ENCODE measurements at regions not wholly inside any gene's neighbourhood (a gene's known extent, or its start where the extent isn't known, plus 50 kb on each side); places are given as distances from the start of the nearest gene placed in this dataset.
"Not testable (repeated sequence)": the region's sequence is repeated elsewhere in the genome, so short reads cannot be mapped to it uniquely, and the experiment has no call there.

DNA sequence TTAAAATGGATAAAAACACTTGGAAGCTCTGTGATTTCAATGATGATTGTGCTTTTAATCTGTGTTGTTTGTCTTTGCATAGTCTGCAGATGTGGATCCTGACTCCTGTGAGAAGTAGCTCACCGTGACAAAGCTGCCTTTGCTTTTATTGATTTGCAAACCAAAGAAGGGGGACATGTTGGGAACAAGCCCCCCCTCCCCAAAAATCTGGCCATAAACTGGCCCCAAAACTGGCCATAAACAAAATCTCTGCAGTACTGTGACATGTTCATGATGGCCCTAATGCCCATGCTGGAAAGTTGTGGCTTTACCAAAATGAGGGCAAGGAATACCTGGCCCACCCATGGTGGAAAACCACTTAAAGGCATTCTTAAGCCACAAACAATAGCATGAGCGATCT lies 202.4 kb downstream of the YTHDC2 start:
- POLR2A ChIA-PET, CTCF ChIA-PET: not testable (repeated sequence)

- ChIA-PET CTCF (no interaction called here), POLR2A (no interaction called here)
Measured at GRCh38 chr5:113719549-113719948, 206.1 kb downstream of the YTHDC2 start.

DNA sequence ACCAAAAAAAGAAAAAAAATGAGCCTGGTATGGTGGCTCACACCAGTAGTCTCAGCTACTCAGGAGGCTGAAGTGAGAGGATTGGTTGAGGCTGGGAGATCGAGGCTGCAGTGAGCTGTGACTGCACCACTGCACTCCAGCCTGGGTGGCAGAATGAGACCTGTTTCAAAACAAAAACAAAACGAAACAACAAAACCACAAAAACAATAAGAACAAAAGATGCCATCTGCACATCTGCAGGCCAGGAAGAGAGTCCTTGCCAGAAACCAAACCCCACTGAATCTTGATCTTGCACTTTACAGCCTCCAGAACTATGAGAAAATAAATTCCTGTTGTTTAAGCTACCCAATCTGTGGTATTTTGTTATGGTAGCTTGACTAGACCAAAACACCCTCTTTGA lies 207.7 kb downstream of the YTHDC2 start:
- CTCF ChIA-PET: no interaction called here
- POLR2A ChIA-PET: no interaction called here

- ChIA-PET POLR2A (no interaction called here), CTCF (no interaction called here)
Measured at GRCh38 chr5:113723021-113723420, 209.5 kb downstream of the YTHDC2 start.

DNA sequence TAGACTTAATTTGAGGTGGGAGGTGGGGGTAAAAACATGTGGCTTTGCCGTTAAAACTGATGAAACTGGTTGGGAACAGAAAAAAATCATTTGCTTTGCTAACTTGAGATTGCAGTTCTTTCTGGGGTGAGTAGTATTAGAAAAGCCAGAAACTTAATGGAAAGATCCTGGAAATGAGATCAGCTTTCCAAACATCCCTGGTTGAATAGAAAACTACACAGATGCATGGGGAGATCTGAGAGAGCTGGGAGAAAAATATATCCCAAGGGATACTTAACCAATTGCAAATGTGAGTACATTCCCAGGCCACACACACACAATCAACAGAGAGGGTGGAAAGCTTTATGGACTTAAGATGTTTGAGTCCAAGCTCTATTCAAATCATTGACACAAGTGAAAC lies 222.3 kb downstream of the YTHDC2 start:
- CTCF ChIA-PET: no interaction called here
- POLR2A ChIA-PET: no interaction called here

- CTCF ChIA-PET: no interaction called here
- POLR2A ChIA-PET: no interaction called here
Measured at GRCh38 chr5:113742176-113742575, 228.7 kb downstream of the YTHDC2 start.

DNA sequence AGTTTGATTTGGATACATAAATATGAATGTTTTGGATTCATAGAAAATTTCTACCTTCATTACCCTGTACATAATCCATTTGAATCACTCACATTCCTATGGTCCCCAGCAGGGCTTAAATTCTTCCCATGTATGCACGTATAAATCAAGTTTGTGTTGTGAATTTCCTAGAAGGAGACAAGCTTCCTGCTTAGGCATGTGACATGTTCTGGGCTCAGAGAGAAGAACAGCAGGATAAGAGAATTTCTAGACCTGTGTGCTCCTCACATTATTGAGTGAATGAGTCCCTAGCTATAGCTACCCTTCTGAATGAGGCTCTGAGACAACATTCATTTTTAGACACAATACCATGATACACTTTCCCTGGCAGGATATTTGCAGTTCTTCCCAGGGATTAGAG lies 229.1 kb downstream of the YTHDC2 start:
- POLR2A ChIA-PET: no interaction called here
- CTCF ChIA-PET: no interaction called here

DNA sequence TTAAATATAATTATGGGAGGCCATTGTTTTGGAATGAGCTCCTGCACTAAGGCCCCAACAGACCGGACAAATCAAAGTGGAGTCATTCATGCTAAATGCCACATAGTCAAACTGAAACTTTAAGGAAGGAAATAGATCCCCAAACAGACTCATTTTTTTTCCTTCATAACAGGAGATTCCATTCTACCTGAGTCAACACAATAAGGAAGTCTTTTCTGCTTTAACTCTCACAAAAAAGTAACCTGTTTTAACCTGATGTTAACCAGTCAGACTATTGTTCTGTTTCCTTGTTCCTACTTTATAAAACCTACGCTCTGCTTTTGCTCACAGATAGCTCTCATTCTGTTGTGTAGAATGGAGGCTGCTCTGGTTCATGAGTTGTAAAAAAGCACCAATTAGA lies 234.9 kb downstream of the YTHDC2 start:
- ChIA-PET CTCF (no interaction called here), POLR2A (no interaction called here)

GRCh38 chr5:113749334-113749733 lies 235.8 kb downstream of the YTHDC2 start:
- POLR2A ChIA-PET: no interaction called here
- CTCF ChIA-PET: no interaction called here

DNA sequence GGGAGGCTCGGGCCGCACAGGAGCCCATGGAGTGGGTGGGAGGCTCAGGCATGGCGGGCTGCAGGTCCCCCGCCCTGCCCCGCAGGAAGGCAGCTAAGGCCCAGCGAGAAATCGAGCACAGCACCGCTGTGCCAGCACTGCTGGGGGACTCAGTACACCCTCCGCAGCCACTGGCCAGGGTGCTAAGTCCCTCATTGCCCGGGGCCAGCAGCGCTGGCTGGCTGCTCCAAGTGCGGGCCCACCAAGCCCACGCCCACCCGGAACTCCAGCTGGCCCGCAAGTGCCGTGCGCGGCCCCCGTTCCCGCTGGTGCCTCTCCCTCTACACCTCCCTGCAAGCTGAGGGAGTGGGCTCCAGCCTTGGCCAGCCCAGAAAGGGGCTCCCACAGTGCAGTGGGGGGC lies 239.7 kb downstream of the YTHDC2 start:
- POLR2A ChIA-PET, CTCF ChIA-PET: not testable (repeated sequence)

- CTCF ChIA-PET: no interaction called here
- POLR2A ChIA-PET: no interaction called here
Measured at GRCh38 chr5:113755516-113755915, 242.0 kb downstream of the YTHDC2 start.

GRCh38 chr5:113757508-113757907 lies 244.0 kb downstream of the YTHDC2 start:
- POLR2A ChIA-PET: no interaction called here
- CTCF ChIA-PET: no interaction called here

- ChIA-PET CTCF (no interaction called here), POLR2A (no interaction called here)
Measured at GRCh38 chr5:113759505-113759904, 246.0 kb downstream of the YTHDC2 start.

DNA sequence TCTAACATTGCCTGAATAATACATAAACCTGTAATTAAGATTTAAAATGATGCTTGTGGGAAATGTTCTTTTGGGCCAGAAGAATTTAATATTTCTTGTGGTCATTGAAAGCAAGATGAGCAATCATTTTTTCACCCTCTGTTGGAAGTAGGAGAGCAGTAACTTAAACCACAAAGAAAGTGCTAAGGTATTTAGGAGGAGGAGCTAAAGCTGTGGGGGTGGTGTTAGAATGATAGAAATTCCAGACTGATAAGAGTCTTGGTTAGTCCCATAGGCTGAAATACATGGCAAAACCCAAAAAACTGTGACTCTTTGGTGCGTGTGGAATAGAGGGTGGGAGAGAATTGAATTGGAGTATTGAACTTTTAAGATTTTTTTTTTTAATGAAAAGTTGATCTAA lies 247.0 kb downstream of the YTHDC2 start:
- POLR2A ChIA-PET: no interaction called here

DNA sequence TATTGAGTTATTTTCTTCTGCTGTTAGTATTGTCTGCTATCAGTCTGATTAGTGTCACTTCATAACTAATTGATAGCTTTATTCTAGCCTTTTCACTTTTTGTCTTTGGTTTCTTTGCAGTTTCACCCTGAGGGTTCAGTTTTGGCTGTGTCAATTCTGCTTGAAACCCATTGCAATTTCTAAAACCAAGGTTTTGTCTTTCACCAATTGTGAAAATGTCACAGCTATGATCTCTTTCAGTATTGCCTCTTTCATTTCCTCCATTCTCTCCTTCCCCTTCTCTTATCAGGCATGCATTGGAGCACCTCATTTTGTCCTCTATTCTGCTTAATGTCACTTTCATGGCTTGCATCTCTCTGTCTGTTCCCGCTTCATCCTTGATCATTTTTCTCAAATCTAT lies 248.1 kb downstream of the YTHDC2 start:
- POLR2A ChIA-PET: no interaction called here
- CTCF ChIA-PET: no interaction called here

More for the DNA sequence above, 247.0 kb downstream of the YTHDC2 start:
- CTCF ChIA-PET: no interaction called here

- ChIA-PET CTCF (no interaction called here), POLR2A (no interaction called here)
Measured at GRCh38 chr5:113764382-113764781, 250.9 kb downstream of the YTHDC2 start.

- POLR2A ChIA-PET, CTCF ChIA-PET: not testable (repeated sequence)
Measured at GRCh38 chr5:113766827-113767226, 253.3 kb downstream of the YTHDC2 start.

DNA sequence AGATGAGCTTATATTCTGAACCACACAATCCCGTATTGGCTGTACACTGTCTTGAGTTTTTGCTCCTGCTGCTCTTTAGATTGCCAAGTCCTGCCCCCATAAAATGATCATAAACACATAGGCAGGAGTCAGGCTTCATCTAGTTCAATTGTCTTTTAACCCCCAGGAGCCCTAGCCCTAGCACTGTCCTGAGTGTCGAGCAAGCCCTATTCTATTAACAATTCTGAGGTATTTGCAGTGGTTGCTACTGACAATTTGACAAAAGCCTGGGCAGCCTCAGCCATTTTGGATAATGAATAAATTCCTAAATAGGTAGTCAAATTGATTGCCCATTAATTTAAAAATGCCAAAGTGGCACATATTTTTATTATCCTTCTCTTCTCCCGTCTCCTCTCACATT lies 257.2 kb downstream of the YTHDC2 start:
- POLR2A ChIA-PET: no interaction called here
- CTCF ChIA-PET: no interaction called here

DNA sequence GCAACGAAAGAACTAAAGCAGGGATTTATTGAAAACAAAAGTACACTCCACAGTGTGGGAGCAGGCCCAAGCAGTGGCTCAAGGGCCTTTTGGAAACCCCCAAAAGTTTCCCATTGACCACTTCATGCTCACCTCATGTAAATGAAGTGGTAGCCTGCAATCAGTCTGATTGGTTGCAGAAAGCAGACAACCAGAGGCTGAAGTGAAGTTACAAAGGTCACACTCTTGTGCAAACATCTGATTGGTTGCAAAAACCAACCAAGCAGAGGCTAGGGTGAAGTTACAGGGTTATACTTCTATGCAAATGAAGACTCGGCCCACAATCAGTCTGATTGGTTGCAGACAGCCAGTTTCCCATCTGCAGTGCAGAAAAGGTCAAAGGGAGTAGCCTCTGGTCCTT lies 258.0 kb downstream of the YTHDC2 start:
- POLR2A ChIA-PET: no interaction called here
- CTCF ChIA-PET: no interaction called here

DNA sequence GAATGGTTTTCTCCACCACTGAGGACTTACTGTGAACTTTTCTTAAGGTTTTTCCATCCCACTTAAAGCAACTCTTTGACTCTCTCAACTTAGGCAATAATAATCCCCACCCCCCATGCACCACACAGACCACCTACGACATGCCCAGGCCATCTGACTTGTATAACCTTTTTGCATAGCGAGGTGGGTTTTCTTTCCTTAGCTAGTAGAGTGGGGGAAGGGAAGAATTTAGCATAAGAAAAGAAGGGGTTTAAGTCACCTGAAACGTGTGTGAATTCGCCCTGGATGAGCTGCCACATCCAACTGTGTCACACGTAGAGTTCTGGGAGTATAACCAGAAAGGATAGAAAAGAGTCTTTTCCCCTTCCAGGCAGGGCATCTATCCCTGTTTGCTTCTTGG lies 262.7 kb downstream of the YTHDC2 start:
- ChIA-PET POLR2A (no interaction called here), CTCF (no interaction called here)

- CTCF ChIA-PET: no interaction called here
- POLR2A ChIA-PET: no interaction called here
Measured at GRCh38 chr5:113776832-113777525, 263.5 kb downstream of the YTHDC2 start.

GRCh38 chr5:113778147-113778546 lies 264.7 kb downstream of the YTHDC2 start:
- ChIA-PET CTCF (no interaction called here), POLR2A (no interaction called here)

DNA sequence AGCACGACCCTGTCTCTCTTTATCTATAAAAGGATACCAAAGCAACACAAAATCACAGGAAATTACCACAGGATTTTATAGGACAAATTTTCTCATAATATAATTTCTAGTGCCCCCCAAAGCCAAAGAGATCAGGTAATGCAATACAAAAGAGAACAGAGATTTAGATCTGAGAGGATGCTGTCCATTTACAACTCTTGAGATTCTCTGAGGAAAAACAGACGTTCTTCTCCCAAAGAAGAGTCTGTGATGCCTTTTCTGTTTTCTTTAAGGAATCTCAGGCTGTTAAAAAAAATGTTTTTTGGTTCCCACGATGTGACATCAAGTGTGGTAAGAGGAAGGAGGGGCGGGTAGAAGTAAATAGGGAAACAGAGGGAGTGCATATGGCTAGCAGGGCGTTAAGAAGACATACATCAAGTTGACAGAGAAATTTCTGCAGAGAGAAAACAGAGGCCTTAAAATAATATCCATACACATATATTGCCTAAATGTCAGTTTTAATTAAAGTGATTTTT lies 274.7 kb downstream of the YTHDC2 start:
- ChIA-PET CTCF (no interaction called here), POLR2A (no interaction called here)

Data from activated CD8-positive, alpha-beta memory T cell treated with anti-CD3 and anti-CD28 coated beads for 36 hours (primary cell).